ENCODE measurements at regions not wholly inside any gene's neighbourhood (a gene's known extent, or its start where the extent isn't known, plus 50 kb on each side); places are given as distances from the start of the nearest gene placed in this dataset.

DNA sequence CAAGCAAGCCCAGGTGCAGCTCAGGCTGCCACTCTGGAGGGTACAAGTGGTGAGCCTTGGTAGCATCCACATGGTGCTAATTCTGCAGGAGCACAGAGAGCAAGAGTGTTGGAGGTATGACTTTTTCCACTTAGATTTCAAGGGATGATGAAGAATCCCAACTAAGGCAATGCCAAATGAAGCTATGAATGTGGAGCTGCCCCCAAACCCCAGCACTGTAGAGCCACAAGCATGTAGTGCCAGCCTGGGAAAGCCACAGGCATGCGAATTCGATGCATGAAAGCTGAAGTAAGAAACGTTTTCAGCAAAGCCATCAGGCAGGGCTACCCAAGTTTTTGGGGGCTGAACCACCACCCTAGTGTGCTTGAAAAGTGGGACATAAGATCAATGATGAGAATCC is 251.1 kb downstream of the HAO1 start:
- ATAC-seq: no peak

DNA sequence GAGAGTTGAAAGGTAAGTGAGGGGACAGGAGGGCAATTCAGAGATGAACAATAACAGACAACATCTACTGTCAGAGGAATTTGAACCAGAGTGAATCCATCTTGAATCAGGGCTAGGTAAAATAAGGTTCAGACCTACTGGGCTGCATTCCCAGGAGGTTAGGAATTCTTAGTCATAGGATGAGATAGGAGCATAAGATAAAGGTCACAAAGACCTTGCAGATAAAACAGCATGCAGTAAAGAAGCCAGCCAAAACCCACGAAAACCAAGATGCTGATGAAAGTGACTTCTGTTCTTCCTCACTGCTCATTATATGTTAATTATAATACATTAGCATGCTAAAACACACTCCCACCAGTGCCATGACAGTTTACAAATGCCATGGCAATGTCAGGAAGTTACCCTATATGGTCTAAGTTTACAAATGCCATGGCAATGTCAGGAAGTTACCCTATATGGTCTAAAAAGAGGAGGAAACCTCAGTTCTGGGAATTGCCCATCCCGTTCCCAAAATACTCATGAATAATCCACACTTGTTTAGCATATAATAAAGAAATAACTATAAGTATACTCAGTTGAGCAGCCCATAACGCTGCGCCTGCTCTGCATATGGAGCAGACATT is 248.5 kb downstream of the HAO1 start:
- Histone ChIP-seq H3K4me3 (no peak overlapping the region), H3K27ac (no peak overlapping the region), H3K36me3 (no peaks in the 10 kb centered on the region), H3K27me3 (no peaks in the 10 kb centered on the region), H3K9me3 (no peaks in the 10 kb centered on the region), H3K4me1 (no peaks in the 10 kb centered on the region)
- TF ChIP-seq CTCF (IDR thresholded peaks at IDR 0.05): no peak
- no peak for DNase-seq
- ATAC-seq: no peak
- intact Hi-C loops (cut with DNase I): no loop called here

More for the DNA sequence above, 251.1 kb downstream of the HAO1 start:
- H3K9me3 ChIP-seq: no peaks in the 10 kb centered on the region
- no peaks in the 10 kb centered on the region for H3K4me1 ChIP-seq
- H3K27me3 ChIP-seq: no peaks in the 10 kb centered on the region
- intact Hi-C loops (cut with DNase I): no loop called here
- H3K4me3 ChIP-seq: no peak overlapping the region
- no peak overlapping the region for H3K27ac ChIP-seq
- no peak for TF ChIP-seq CTCF (IDR thresholded peaks at IDR 0.05)
- no peaks in the 10 kb centered on the region for H3K36me3 ChIP-seq
- DNase-seq: no peak

DNA sequence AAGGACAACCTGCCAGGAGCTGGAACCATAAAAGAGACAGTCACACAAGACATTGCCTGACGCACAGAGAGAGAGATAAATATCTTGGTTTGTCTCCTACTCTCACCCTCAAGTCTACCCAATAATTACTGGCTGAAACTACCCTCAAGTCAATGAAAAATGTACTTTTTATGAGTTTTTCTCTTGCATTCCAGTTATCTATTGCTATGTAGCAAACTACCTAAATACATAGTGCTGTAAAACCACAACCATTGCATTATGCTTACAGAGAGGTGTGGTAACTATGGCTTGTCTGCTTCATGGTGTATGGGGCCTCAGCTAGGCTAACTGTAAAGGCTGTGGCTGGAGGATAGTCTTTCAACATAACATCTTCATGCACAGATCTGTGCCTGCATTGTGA is 247.8 kb downstream of the HAO1 start:
- H3K27ac ChIP-seq: no peak overlapping the region
- no peak overlapping the region for H3K4me3 ChIP-seq
- no peaks in the 10 kb centered on the region for H3K9me3 ChIP-seq
- intact Hi-C loops (cut with DNase I): no loop called here
- no peaks in the 10 kb centered on the region for H3K36me3 ChIP-seq
- H3K4me1 ChIP-seq: no peaks in the 10 kb centered on the region
- no peaks in the 10 kb centered on the region for H3K27me3 ChIP-seq
- no peak for TF ChIP-seq CTCF (IDR thresholded peaks at IDR 0.05)
- ATAC-seq (no peak), DNase-seq (no peak)

GRCh38 chr20:7693761-7694160 is 246.5 kb downstream of the HAO1 start:
- intact Hi-C loops (cut with DNase I): no loop called here
- DNase-seq: no peak
- H3K4me3 ChIP-seq: no peak overlapping the region

DNA sequence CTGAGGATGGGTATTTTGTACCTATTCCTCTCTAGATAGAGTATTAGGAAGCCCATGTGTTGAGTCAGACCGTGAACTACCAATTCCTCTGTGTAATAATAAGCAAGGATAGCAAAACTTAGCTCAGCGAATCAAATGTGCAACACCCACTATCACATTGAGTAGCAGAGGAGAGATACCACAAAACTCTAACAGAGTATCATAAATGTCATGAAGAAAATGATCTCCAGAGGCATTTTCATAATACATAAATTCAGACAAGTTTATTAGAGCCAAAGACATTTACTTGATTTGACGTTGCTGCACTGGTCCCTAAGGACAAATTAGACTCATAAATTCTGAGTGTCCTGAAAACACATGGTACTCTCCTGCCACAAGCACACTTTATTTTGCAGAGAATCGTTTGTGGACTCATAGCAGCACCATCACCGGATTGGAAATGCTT is 245.2 kb downstream of the HAO1 start:
- TF ChIP-seq CTCF (IDR thresholded peaks at IDR 0.05): no peak
- no peaks in the 10 kb centered on the region for H3K36me3 ChIP-seq
- H3K9me3 ChIP-seq: no peaks in the 10 kb centered on the region
- H3K4me3 ChIP-seq: no peak overlapping the region
- H3K27ac ChIP-seq: no peak overlapping the region
- intact Hi-C loops (cut with DNase I): no loop called here
- no peaks in the 10 kb centered on the region for H3K4me1 ChIP-seq
- ATAC-seq: no peak
- DNase-seq: no peak
- H3K27me3 ChIP-seq: no peaks in the 10 kb centered on the region

More at GRCh38 chr20:7693761-7694160, 246.5 kb downstream of the HAO1 start:
- Histone ChIP-seq H3K36me3 (no peaks in the 10 kb centered on the region), H3K27me3 (no peaks in the 10 kb centered on the region), H3K4me1 (no peaks in the 10 kb centered on the region), H3K27ac (no peak overlapping the region), H3K9me3 (no peaks in the 10 kb centered on the region)
- no peak for TF ChIP-seq CTCF (IDR thresholded peaks at IDR 0.05)
- ATAC-seq: no peak

DNA sequence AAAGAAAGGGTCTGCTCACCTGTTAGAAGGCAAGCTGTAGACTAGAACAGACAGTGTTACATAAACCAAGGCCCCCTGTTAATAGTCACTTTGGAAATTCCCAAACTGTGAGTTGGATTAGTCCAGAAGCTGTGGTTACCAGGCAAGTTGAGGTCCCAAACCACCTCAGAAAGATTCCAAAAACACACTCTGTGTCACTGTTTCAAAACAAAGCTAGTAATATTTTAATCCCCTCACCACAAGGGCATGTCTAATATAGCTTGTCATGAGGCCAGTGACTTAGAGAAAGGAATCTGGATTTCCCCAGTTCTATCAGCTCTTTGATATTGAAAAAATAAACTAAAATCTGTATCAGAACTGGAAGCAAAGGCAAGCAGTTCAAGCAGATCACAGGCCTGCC is 244.6 kb downstream of the HAO1 start:
- Histone ChIP-seq H3K27me3 (no peaks in the 10 kb centered on the region), H3K27ac (no peak overlapping the region), H3K4me3 (no peak overlapping the region), H3K36me3 (no peaks in the 10 kb centered on the region), H3K4me1 (no peaks in the 10 kb centered on the region), H3K9me3 (no peaks in the 10 kb centered on the region)
- ATAC-seq (no peak), DNase-seq (no peak)
- intact Hi-C loops (cut with DNase I): no loop called here
- TF ChIP-seq CTCF (IDR thresholded peaks at IDR 0.05): no peak

All from upper lobe of right lung (tissue), 1 donor.